A673 (cell line): ENCODE measurements at regions not wholly inside any gene's neighbourhood (a gene's known extent, or its start where the extent isn't known, plus 50 kb on each side); places are given as distances from the start of the nearest gene placed in this dataset.

Source experiments
- BruUV-seq: library from RNA; stranded (reverse); fragments of 400-500 nt; replicated peaks from 2 replicates; lab custom pipeline; 2021; lab: Mats Ljungman, UMichigan
- CTCF ChIA-PET: fragments of 300-600 bp; sonication (Branson Sonifier 250); formaldehyde crosslinking; loops from one replicate; lab custom pipeline; 2022; ENCODE audit warnings: antibody characterized with exemption; lab: Charles Lee
- POLR2A ChIA-PET: fragments of 300-600 bp; sonication (Branson Sonifier 250); formaldehyde crosslinking; loops from one replicate; lab custom pipeline; 2022; ENCODE audit warnings: antibody characterized with exemption; ENCODE audit not compliant: low non-redundant PET; lab: Charles Lee
- DNase-seq: peaks from one replicate; pipeline ENCODE4 v3.0.0-alpha.2; 2015; ENCODE audit warnings: low spot score
- H3K27ac ChIP-seq: fragments of 200-600 bp; sonication (generic); 2 replicates; pipeline ENCODE4 v1.5.1; 2016; ENCODE audit warnings: mixed run types, low read depth, mild to moderate bottlenecking, mixed read lengths, antibody characterized with exemption, low read length; ENCODE audit not compliant: poor library complexity, severe bottlenecking
- H3K27me3 ChIP-seq: fragments of 200-600 bp; sonication (generic); replicated peaks from 2 replicates; pipeline ENCODE4 v1.6.1; 2017; ENCODE audit warnings: mixed run types, low read depth, mild to moderate bottlenecking, mixed read lengths, antibody characterized with exemption, low read length; ENCODE audit not compliant: insufficient read depth, poor library complexity
- H3K36me3 ChIP-seq: fragments of 200-600 bp; sonication (generic); 2 replicates; pipeline ENCODE4 v1.6.1; 2016; ENCODE audit warnings: mixed run types, mild to moderate bottlenecking, mixed read lengths, antibody characterized with exemption, low read length; ENCODE audit not compliant: insufficient read depth, poor library complexity, severe bottlenecking
- H3K4me1 ChIP-seq: fragments of 200-600 bp; sonication (generic); 2 replicates; pipeline ENCODE4 v1.6.1; 2017; ENCODE audit warnings: mixed run types, mild to moderate bottlenecking, mixed read lengths, antibody characterized with exemption, low read length; ENCODE audit not compliant: insufficient read depth, poor library complexity, severe bottlenecking
- H3K4me3 ChIP-seq: fragments of 200-600 bp; sonication (generic); 2 replicates; pipeline ENCODE4 v1.5.1; 2016; ENCODE audit warnings: low read depth, mixed run types, mild to moderate bottlenecking, mixed read lengths, low read length; ENCODE audit not compliant: poor library complexity, severe bottlenecking
- H3K9me3 ChIP-seq: fragments of 200-600 bp; sonication (generic); 2 replicates; pipeline ENCODE4 v1.6.1; 2016; ENCODE audit warnings: mixed run types, low read depth, mild to moderate bottlenecking, mixed read lengths, antibody characterized with exemption, low read length; ENCODE audit not compliant: poor library complexity, severe bottlenecking
- EZH2 ChIP-seq: fragments of 200-600 bp; sonication (generic); IDR thresholded peaks from 2 replicates; pipeline ENCODE4 v1.6.1; 2017; ENCODE audit warnings: borderline replicate concordance, low read depth, mild to moderate bottlenecking, mixed read lengths, antibody characterized with exemption, low read length; ENCODE audit not compliant: poor library complexity, severe bottlenecking
- intact Hi-C: fragments of 100-400 bp; cut with micrococcal nuclease; formaldehyde crosslinking; loops from one replicate; pipeline ENCODE4 v1.10.0; 2022; ENCODE audit not compliant: unreplicated experiment
- TF ChIP-seq, protein P1 (sequence below): fragments of 300-800, 200-600 bp; sonication (generic); conservative IDR thresholded peaks from 2 replicates; pipeline ENCODE4 v1.5.1; 2017; ENCODE audit warnings: low read depth, mild to moderate bottlenecking, antibody characterized with exemption, low read length, moderate library complexity, mixed read lengths

DNA sequence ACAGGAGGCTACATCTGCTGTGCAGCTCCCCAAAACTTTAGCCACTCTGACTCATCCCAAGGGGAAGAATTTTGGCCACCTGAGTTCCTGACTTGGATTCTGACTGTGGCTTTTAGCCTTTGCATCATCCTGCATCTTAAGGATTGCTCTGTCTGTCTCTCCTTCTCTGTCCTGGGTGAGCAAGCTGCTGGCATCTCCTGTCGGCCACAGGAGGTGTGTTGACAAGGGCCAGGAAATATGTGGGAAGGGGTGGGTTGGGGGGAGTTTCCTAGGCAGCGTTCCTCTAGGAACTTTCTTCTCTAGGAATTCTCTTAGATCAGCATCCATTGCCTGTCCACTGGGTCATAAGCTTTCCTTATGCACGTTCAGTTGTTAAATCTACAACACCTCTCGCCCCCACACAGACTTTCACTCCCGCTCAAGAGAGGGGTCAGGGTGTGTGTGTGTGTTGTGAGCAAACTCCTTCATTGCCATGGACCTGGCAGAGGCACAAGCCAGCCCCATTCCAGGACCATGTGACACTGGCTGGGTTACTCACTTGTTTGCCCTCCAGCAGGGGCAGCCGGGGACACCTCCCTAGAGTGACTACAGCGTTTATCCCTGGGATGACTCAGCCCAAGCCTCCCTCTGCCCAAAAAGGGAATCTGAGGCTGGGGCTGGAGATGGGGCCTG, 145.0 kb upstream of the DUSP10 start:
- Histone ChIP-seq H3K4me3 (no peak overlapping the region), H3K4me1 (no peaks in the 10 kb centered on the region), H3K27ac (no peak overlapping the region), H3K9me3 (no peaks in the 10 kb centered on the region), H3K27me3 (no peaks in the 10 kb centered on the region), H3K36me3 (no peaks in the 10 kb centered on the region)
- ChIA-PET CTCF (no interaction called here), POLR2A (no interaction called here)
- TF ChIP-seq, protein P1, sequence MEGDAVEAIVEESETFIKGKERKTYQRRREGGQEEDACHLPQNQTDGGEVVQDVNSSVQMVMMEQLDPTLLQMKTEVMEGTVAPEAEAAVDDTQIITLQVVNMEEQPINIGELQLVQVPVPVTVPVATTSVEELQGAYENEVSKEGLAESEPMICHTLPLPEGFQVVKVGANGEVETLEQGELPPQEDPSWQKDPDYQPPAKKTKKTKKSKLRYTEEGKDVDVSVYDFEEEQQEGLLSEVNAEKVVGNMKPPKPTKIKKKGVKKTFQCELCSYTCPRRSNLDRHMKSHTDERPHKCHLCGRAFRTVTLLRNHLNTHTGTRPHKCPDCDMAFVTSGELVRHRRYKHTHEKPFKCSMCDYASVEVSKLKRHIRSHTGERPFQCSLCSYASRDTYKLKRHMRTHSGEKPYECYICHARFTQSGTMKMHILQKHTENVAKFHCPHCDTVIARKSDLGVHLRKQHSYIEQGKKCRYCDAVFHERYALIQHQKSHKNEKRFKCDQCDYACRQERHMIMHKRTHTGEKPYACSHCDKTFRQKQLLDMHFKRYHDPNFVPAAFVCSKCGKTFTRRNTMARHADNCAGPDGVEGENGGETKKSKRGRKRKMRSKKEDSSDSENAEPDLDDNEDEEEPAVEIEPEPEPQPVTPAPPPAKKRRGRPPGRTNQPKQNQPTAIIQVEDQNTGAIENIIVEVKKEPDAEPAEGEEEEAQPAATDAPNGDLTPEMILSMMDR, result no peak
- TF ChIP-seq EZH2, result no peak
- BruUV-seq, result no TSS peak
- DNase-seq, result no peak
- intact Hi-C loops, result no loop called here

DNA sequence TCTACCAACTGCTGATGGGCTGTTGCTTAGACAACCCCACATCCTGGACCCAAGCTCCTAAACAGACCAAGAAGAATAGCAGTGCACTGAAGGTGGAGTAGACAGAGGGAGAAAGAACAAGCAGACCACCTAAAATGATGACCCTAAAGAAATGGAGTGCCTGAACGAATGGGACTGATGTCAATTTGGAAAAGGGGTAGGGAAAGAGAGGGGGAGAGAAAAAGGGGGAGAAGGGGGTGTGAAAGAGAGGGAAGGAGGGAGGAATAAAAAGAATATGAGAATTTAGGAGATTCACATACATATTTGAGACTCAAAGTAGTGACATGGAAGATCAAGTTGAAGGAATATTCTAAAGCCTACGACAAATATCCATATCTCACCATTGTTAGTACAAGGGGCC, 144.4 kb upstream of the DUSP10 start:
- DNase-seq, result no peak
- Histone ChIP-seq H3K9me3 (no peaks in the 10 kb centered on the region), H3K36me3 (no peaks in the 10 kb centered on the region), H3K4me3 (no peak overlapping the region), H3K27ac (no peak overlapping the region), H3K4me1 (no peaks in the 10 kb centered on the region), H3K27me3 (no peaks in the 10 kb centered on the region)
- TF ChIP-seq EZH2, result no peak
- TF ChIP-seq, protein P1, result no peak
- POLR2A ChIA-PET, result no interaction called here
- CTCF ChIA-PET, result no interaction called here
- no TSS peak for BruUV-seq
- intact Hi-C loops, result no loop called here

DNA sequence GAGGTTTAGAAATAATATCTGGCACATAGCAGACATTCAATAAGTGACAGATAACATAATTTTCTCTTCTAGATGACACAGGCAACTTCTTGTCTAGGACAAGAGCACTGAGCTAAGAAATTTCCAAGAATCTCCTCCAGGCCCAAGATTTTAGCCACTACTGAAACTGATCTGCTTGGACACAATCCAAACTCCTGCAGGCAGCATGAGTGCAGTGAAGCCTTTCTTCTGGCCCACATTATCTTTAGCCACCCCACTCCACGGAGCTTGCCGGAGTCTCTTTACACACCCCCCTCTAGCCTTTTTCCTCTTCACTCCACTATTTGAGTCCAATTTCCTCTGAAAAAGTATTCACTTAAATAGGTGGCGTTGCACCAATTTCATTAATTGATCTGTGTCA, 142.9 kb upstream of the DUSP10 start:
- CTCF ChIA-PET, result no interaction called here
- intact Hi-C loops, result no loop called here
- POLR2A ChIA-PET, result no interaction called here

More for the DNA sequence above, 142.9 kb upstream of the DUSP10 start:
- Histone ChIP-seq H3K27ac (no peak overlapping the region), H3K4me3 (no peak overlapping the region), H3K27me3 (no peaks in the 10 kb centered on the region), H3K4me1 (no peaks in the 10 kb centered on the region), H3K36me3 (no peaks in the 10 kb centered on the region), H3K9me3 (no peaks in the 10 kb centered on the region)
- DNase-seq, result no peak
- no TSS peak for BruUV-seq
- TF ChIP-seq EZH2, result no peak
- TF ChIP-seq, protein P1, result no peak
